Esophagus muscularis mucosa (tissue), 4 donors: ENCODE measurements at regions not wholly inside any gene's neighbourhood (a gene's known extent, or its start where the extent isn't known, plus 50 kb on each side); places are given as distances from the start of the nearest gene placed in this dataset.
"Not testable (repeated sequence)": the region's sequence is repeated elsewhere in the genome, so short reads cannot be mapped to it uniquely, and the experiment has no call there.

ENCODE experiments used
- DNase-seq: peaks from one replicate; pipeline ENCODE4 v3.0.0-alpha.2; 2017; ENCODE audit errors: extremely low spot score
- H3K27ac ChIP-seq, 4 donors: fragments of 200-600 bp; sonication (generic); replicated peaks in 1 of 4; 1 replicate in 3 of 4; 2 replicates in 1 of 4; pipeline ENCODE4 v1.5.1; 2016 to 2019; ENCODE audit warnings: mild to moderate bottlenecking in 1 of 4
- H3K27me3 ChIP-seq, 4 donors: fragments of 200-600 bp; sonication (generic); one replicate each; pipeline versions ENCODE4 v1.5.1 to v1.6.0; 2016 to 2019
- H3K36me3 ChIP-seq, 4 donors: fragments of 200-600 bp; sonication (generic); one replicate each; pipeline ENCODE4 v1.5.1; 2016 to 2019
- H3K4me1 ChIP-seq, 4 donors: fragments of 200-600 bp; sonication (generic); one replicate each; pipeline ENCODE4 v1.5.1; 2016 to 2019
- H3K4me3 ChIP-seq, 4 donors: fragments of 200-600 bp; sonication (generic); 1 replicate in 2 of 4; 2 replicates in 2 of 4; pipeline ENCODE4 v1.5.1; 2016 to 2019; ENCODE audit warnings: mild to moderate bottlenecking in 4 of 4, moderate library complexity in 1 of 4
- H3K9me3 ChIP-seq, 4 donors: fragments of 200-600 bp; sonication (generic); 1 replicate in 3 of 4; 2 replicates in 1 of 4; pipeline ENCODE4 v1.5.1; 2016 to 2019
- EP300 ChIP-seq: sonication (generic); formaldehyde crosslinking; IDR thresholded peaks from one replicate; pipeline ENCODE4 v1.6.1; 2017; ENCODE audit warnings: antibody characterized with exemption
- POLR2A ChIP-seq: fragments of 450-650 bp; IDR thresholded peaks from one replicate; pipeline ENCODE4 v1.6.1; 2017; ENCODE audit warnings: antibody characterized with exemption, moderate library complexity, mild to moderate bottlenecking, low read depth
- POLR2AphosphoS5 ChIP-seq, 2 donors: sonication (generic); formaldehyde crosslinking; IDR thresholded peaks; one replicate each; pipeline ENCODE4 v1.6.1; 2017; ENCODE audit warnings: antibody characterized with exemption in 2 of 2
- WGBS: methylation state at CpG from one replicate; pipeline ENCODE4 v1.1.5; 2018; 5-methylcytosine and 5-hydroxymethylcytosine counted together
- intact Hi-C: fragments of 100-400 bp; cut with DNase I; formaldehyde crosslinking; loops from one replicate; pipeline ENCODE4 v1.15.1; 2023
- TF ChIP-seq, protein P1 (sequence below), 3 experiments: fragments of 200-600 bp in 2 of 3; fragments of 450-650 bp in 1 of 3; sonication (generic) in 2 of 3; IDR thresholded peaks; one replicate each; pipeline ENCODE4 v1.5.1; 2017 to 2019; ENCODE audit warnings: antibody characterized with exemption in 3 of 3, mild to moderate bottlenecking in 2 of 3, moderate library complexity in 1 of 3

DNA sequence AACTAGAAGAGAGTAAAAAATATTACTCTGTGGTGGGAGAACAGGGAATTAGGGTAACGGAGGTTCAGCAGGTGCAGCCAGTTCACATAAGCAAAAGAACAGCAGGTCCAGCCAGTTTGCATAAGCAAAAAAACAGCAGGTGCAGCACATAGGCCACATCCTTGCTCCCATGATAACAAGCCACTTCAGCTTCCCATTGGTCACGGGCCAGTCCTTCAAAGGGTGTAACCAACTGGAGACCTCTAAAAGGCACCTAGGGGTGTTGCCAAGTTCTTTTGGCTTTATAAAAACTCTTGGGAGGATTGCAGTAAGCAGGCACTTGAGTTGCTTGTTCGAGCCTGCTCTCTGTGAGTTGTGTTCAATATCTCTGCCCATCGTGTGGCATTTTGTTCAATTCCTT, 488.1 kb downstream of the XYLT1 start:
- WGBS, result 92% methylated on average over 4 of the region's 4 CpGs
- TF ChIP-seq POLR2A (no peak), EP300 (no peak), POLR2AphosphoS5 (IDR thresholded peaks at IDR 0.05) (no peak)
- TF ChIP-seq, protein P1, sequence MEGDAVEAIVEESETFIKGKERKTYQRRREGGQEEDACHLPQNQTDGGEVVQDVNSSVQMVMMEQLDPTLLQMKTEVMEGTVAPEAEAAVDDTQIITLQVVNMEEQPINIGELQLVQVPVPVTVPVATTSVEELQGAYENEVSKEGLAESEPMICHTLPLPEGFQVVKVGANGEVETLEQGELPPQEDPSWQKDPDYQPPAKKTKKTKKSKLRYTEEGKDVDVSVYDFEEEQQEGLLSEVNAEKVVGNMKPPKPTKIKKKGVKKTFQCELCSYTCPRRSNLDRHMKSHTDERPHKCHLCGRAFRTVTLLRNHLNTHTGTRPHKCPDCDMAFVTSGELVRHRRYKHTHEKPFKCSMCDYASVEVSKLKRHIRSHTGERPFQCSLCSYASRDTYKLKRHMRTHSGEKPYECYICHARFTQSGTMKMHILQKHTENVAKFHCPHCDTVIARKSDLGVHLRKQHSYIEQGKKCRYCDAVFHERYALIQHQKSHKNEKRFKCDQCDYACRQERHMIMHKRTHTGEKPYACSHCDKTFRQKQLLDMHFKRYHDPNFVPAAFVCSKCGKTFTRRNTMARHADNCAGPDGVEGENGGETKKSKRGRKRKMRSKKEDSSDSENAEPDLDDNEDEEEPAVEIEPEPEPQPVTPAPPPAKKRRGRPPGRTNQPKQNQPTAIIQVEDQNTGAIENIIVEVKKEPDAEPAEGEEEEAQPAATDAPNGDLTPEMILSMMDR (IDR thresholded peaks at IDR 0.05), result no peak
- no peak for DNase-seq
- Histone ChIP-seq H3K27ac (no peak overlapping the region), H3K27me3 (peaks cover 0 to 20% (median 0%) of the 10 kb centered on the region in 4 donors), H3K4me1 (no peaks in the 10 kb centered on the region), H3K4me3 (no peak overlapping the region), H3K36me3 (no peaks in the 10 kb centered on the region), H3K9me3 (no peaks in the 10 kb centered on the region)
- intact Hi-C loops, result no loop called here

DNA sequence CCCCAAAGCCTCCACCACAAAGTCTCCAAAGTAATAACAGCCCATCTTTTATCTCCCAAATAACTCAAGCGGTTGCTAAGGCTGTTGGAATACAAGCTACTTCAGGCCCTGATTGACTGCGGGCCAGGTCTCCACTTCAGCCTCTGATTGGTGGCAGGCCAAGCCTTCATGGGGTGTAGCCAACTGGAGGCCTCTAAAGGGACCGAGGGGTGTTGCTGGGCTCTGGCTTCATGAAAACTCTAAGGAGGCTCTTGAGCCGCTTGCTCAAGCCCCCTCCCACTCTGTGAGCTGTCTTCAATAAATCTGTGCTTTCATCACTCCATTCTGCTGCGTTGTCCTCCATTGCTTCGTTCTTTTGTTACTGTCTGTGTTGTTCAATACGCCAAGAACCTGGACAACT, 487.2 kb downstream of the XYLT1 start:
- Histone ChIP-seq H3K36me3 (no peaks in the 10 kb centered on the region), H3K4me3 (no peak overlapping the region), H3K27ac (no peak overlapping the region), H3K4me1 (no peaks in the 10 kb centered on the region), H3K9me3 (no peaks in the 10 kb centered on the region), H3K27me3 (peaks cover 0 to 20% (median 0%) of the 10 kb centered on the region in 4 donors)
- TF ChIP-seq POLR2A (no peak), EP300 (no peak), POLR2AphosphoS5 (IDR thresholded peaks at IDR 0.05) (no peak)
- TF ChIP-seq, protein P1 (IDR thresholded peaks at IDR 0.05), result no peak
- WGBS, result 81% methylated on average over 7 of the region's 7 CpGs
- DNase-seq, result no peak
- intact Hi-C loops, result no loop called here

DNA sequence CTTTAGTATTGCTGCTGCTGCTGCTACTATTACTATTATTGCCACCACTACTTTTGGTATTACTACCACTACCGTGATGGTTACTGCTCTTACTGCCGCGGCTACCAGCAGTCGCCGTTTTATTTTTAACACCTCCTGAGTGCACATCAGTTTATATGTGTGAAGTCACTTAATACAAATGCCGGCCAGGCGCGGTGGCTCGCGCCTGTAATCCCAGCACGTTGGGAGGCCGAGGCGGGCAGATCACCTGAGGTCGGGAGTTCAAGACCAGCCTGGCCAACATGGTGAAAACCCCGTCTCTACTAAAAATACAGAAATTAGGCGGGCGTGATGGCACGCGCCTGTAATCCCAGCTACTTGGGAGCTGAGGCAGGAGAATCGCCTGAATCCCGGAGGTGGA, 486.7 kb downstream of the XYLT1 start:
- intact Hi-C loops, H3K36me3 ChIP-seq, H3K4me1 ChIP-seq, DNase-seq, H3K27ac ChIP-seq, H3K9me3 ChIP-seq, H3K4me3 ChIP-seq: not testable (repeated sequence)
- H3K27me3 ChIP-seq, result peaks cover 0 to 20% (median 0%) of the 10 kb centered on the region in 4 donors
- WGBS, result 98% methylated on average over 21 of the region's 21 CpGs

DNA sequence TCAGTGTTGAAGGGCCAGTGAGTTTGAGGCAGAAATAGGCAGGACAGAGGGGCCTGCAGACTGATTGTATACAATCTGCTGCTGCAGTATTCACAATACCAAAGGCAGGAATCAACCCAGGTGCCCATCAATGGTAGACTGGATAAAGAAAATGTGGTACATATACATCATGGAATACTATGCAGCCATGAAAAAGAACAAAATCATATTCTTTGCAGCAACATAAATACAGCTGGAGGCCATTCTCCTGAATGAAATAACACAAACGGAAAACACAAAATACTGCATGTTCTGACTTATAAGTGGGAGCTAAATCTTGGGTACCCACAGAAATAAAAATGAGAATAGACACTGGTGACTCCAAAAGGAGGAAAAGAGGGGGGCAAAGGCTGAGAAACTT, 485.1 kb downstream of the XYLT1 start:
- no peaks in the 10 kb centered on the region for H3K36me3 ChIP-seq
- H3K9me3 ChIP-seq, result no peaks in the 10 kb centered on the region
- H3K27ac ChIP-seq, result no peak overlapping the region
- no peak for DNase-seq
- no peak for TF ChIP-seq EP300
- no peak for TF ChIP-seq POLR2A
- TF ChIP-seq, protein P1 (IDR thresholded peaks at IDR 0.05), result no peak
- no peak for TF ChIP-seq POLR2AphosphoS5 (IDR thresholded peaks at IDR 0.05)
- intact Hi-C loops, result no loop called here
- H3K27me3 ChIP-seq, result peaks cover 0 to 19% (median 0%) of the 10 kb centered on the region in 4 donors
- no peaks in the 10 kb centered on the region for H3K4me1 ChIP-seq
- 87% methylated on average over 1 of the region's 1 CpG for WGBS
- no peak overlapping the region for H3K4me3 ChIP-seq

DNA sequence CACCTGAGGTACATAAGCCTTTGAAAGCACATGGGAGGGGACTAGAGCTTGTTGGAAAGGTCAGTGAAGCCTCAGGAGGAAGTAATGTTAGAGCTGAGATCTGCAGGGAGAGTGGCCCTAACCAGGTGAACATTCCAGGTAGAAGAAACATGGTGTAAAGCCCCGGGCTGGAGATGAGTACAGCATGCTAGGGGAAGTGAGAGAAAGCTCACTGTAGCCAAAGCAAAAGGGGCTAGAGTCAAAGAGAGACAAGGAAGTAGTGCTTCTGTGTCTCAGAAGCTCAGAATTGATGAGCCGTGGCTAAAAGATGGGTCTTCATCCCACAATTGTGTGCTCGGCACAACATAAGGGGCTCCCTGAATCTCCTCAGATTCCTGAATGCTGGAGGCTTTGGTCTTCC, 481.8 kb downstream of the XYLT1 start:
- Histone ChIP-seq H3K27ac (no peak overlapping the region), H3K4me1 (no peaks in the 10 kb centered on the region), H3K36me3 (no peaks in the 10 kb centered on the region), H3K9me3 (no peaks in the 10 kb centered on the region), H3K4me3 (no peak overlapping the region), H3K27me3 (peaks cover 0 to 15% (median 0%) of the 10 kb centered on the region in 4 donors)
- intact Hi-C loops, result no loop called here
- 84% methylated on average over 3 of the region's 3 CpGs for WGBS
- DNase-seq, result no peak
- no peak for TF ChIP-seq POLR2AphosphoS5 (IDR thresholded peaks at IDR 0.05)
- TF ChIP-seq, protein P1 (IDR thresholded peaks at IDR 0.05), result no peak
- no peak for TF ChIP-seq EP300
- TF ChIP-seq POLR2A, result no peak
